NCI-H446 (cell line): ENCODE measurements at regions not wholly inside any gene's neighbourhood (a gene's known extent, or its start where the extent isn't known, plus 50 kb on each side); places are given as distances from the start of the nearest gene placed in this dataset.

Experiments used
- DNase-seq, 2 experiments: peaks; one replicate each; lab custom pipeline; 2025; lab: John Stamatoyannopoulos, UW

- peak in 1 of 2 experiments; percentile 39 for DNase-seq
Measured at GRCh38 chrX:14476205-14476604, 53.1 kb upstream of the GLRA2 start.

- no peak for DNase-seq
Measured at GRCh38 chrX:14449773-14450172, 79.6 kb upstream of the GLRA2 start.

GRCh38 chrX:14448406-14448805, 80.9 kb upstream of the GLRA2 start:
- no peak for DNase-seq

- DNase-seq = no peak
Measured at GRCh38 chrX:14440106-14440505, 89.2 kb upstream of the GLRA2 start.

- DNase-seq = no peak
Measured at GRCh38 chrX:14427614-14428013, 101.7 kb upstream of the GLRA2 start.

- DNase-seq = peak; percentile 17 to 54
Measured at GRCh38 chrX:14420841-14421240, 108.5 kb upstream of the GLRA2 start.

- no peak for DNase-seq
Measured at GRCh38 chrX:14412686-14413085, 116.7 kb upstream of the GLRA2 start.

GRCh38 chrX:14411326-14411725, 118.0 kb upstream of the GLRA2 start:
- DNase-seq = no peak

- no peak for DNase-seq
Measured at GRCh38 chrX:14409341-14409740, 120.0 kb upstream of the GLRA2 start.

GRCh38 chrX:14406225-14406624, 123.1 kb upstream of the GLRA2 start:
- no peak for DNase-seq

GRCh38 chrX:14398725-14399124, 130.6 kb upstream of the GLRA2 start:
- DNase-seq = no peak

- no peak for DNase-seq
Measured at GRCh38 chrX:14389682-14390081, 139.7 kb upstream of the GLRA2 start.

- peak in 1 of 2 experiments; percentile 9 for DNase-seq
Measured at GRCh38 chrX:14386981-14387380, 142.4 kb upstream of the GLRA2 start.

- no peak for DNase-seq
Measured at GRCh38 chrX:14380044-14380443, 149.3 kb upstream of the GLRA2 start.

- no peak for DNase-seq
Measured at GRCh38 chrX:14377427-14377826, 151.9 kb upstream of the GLRA2 start.

- no peak for DNase-seq
Measured at GRCh38 chrX:14363728-14364127, 165.6 kb upstream of the GLRA2 start.

GRCh38 chrX:14362721-14363120, 166.6 kb upstream of the GLRA2 start:
- DNase-seq = no peak

GRCh38 chrX:14361435-14361834, 167.9 kb upstream of the GLRA2 start:
- DNase-seq = no peak

GRCh38 chrX:14359727-14360126, 169.6 kb upstream of the GLRA2 start:
- DNase-seq = no peak

GRCh38 chrX:14359316-14359715, 170.0 kb upstream of the GLRA2 start:
- no peak for DNase-seq

- DNase-seq = no peak
Measured at GRCh38 chrX:14357314-14357713, 172.0 kb upstream of the GLRA2 start.

GRCh38 chrX:14356401-14356800, 172.9 kb upstream of the GLRA2 start:
- DNase-seq = no peak

- DNase-seq = no peak
Measured at GRCh38 chrX:14355556-14355955, 173.8 kb upstream of the GLRA2 start.

- no peak for DNase-seq
Measured at GRCh38 chrX:14354521-14354920, 174.8 kb upstream of the GLRA2 start.

GRCh38 chrX:14352511-14352910, 176.8 kb upstream of the GLRA2 start:
- DNase-seq = no peak
